SU-DHL-6 (cell line): ENCODE measurements at regions not wholly inside any gene's neighbourhood (a gene's known extent, or its start where the extent isn't known, plus 50 kb on each side); places are given as distances from the start of the nearest gene placed in this dataset.

Experiments
- H2AFZ ChIP-seq: fragments of 200-600 bp; sonication (generic); 2 replicates; pipeline ENCODE4 v1.6.1; 2014; ENCODE audit warnings: low read depth, mild to moderate bottlenecking, moderate library complexity, mixed read lengths, antibody characterized with exemption, low read length; ENCODE audit not compliant: severe bottlenecking
- H3F3A ChIP-seq: fragments of 200-600 bp; shearing (Covaris generic); 2 replicates; pipeline ENCODE4 v1.6.0; 2016; ENCODE audit warnings: antibody characterized with exemption, mild to moderate bottlenecking; ENCODE audit not compliant: insufficient read depth
- H3K27ac ChIP-seq: fragments of 200-600 bp; sonication (generic); 2 replicates; pipeline ENCODE4 v1.5.1; 2016; ENCODE audit warnings: low read depth, mild to moderate bottlenecking, low read length, moderate library complexity, mixed read lengths
- H3K27me3 ChIP-seq: fragments of 200-600 bp; sonication (generic), shearing (Covaris generic); 2 replicates; pipeline ENCODE4 v1.6.0; 2014; ENCODE audit warnings: mild to moderate bottlenecking, low read length
- H3K36me3 ChIP-seq: fragments of 200-600 bp; sonication (generic); 2 replicates; pipeline ENCODE4 v1.6.1; 2014; ENCODE audit warnings: mild to moderate bottlenecking, low read length, mixed read lengths
- H3K4me2 ChIP-seq: fragments of 300-600, 200-600 bp; shearing (Covaris generic), sonication (generic); 2 replicates; pipeline ENCODE4 v1.6.0; 2014; ENCODE audit warnings: low read length, low read depth, mild to moderate bottlenecking; ENCODE audit not compliant: poor library complexity, severe bottlenecking
- H3K4me3 ChIP-seq: fragments of 200-600 bp; sonication (generic); 2 replicates; pipeline ENCODE4 v1.5.1; 2014; ENCODE audit warnings: antibody characterized with exemption, low read length, mild to moderate bottlenecking, mixed read lengths; ENCODE audit not compliant: insufficient read depth, poor library complexity, severe bottlenecking
- H3K79me2 ChIP-seq: fragments of 200-600 bp; sonication (generic); 2 replicates; pipeline ENCODE4 v1.6.1; 2014; ENCODE audit warnings: mild to moderate bottlenecking, low read length, moderate library complexity; ENCODE audit not compliant: insufficient read depth
- H3K9ac ChIP-seq: fragments of 200-600 bp; sonication (generic); 2 replicates; pipeline ENCODE4 v1.7.0; 2014; ENCODE audit warnings: mild to moderate bottlenecking, low read length
- H3K9me2 ChIP-seq: fragments of 200-600 bp; sonication (generic); replicated peaks from 2 replicates; pipeline ENCODE4 v1.6.1; 2014; ENCODE audit warnings: low read length; ENCODE audit not compliant: insufficient read depth
- H3K9me3 ChIP-seq: fragments of 200-600 bp; sonication (generic); 2 replicates; pipeline ENCODE4 v1.6.1; 2014; ENCODE audit warnings: low read length, mixed read lengths; ENCODE audit not compliant: insufficient read depth
- H4K20me1 ChIP-seq: fragments of 200-600 bp; sonication (generic); 2 replicates; pipeline ENCODE4 v1.6.1; 2014; ENCODE audit warnings: low read depth, mild to moderate bottlenecking, antibody characterized with exemption, low read length, moderate library complexity, mixed read lengths
- EZH2phosphoT487 ChIP-seq: fragments of 200-600 bp; sonication (generic), shearing (Covaris generic); conservative IDR thresholded peaks from 2 replicates; pipeline ENCODE4 v1.6.1; 2018; ENCODE audit warnings: mild to moderate bottlenecking, antibody characterized with exemption, low read length, moderate library complexity, mixed read lengths
- TF ChIP-seq, protein P1 (sequence below): fragments of 200-600 bp; sonication (generic); IDR thresholded peaks from one replicate; pipeline ENCODE4 v1.5.1; 2017; ENCODE audit warnings: antibody characterized with exemption, mild to moderate bottlenecking, low read length, moderate library complexity; ENCODE audit not compliant: insufficient read depth, poor library complexity, severe bottlenecking

DNA sequence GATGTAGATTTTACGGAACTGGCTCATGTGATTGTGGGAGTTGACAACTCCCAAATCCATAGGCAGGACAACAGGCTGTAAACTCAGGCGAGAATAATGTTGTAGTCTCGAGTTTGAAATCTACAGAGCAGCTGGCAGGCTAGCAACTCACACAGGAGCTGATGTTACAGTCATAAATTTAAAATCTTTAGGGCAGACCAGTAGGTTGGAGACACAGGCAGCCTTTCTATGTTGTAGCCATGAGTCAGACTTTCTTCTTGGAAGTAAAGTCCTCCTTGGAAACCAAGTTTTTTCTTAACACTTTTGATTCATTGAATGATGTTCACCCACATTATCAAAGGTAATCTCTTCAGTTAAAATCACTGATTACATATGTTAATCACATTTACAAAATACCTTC is 89.1 kb upstream of the ALCAM start:
- H3K36me3 ChIP-seq: no peaks in the 10 kb centered on the region
- no peak overlapping the region for H2AFZ ChIP-seq
- H3K9me2 ChIP-seq: no peaks in the 10 kb centered on the region
- H3K4me3 ChIP-seq: no peak overlapping the region
- H3K9ac ChIP-seq: no peak overlapping the region
- no peaks in the 10 kb centered on the region for H3K27me3 ChIP-seq
- H3K79me2 ChIP-seq: no peaks in the 10 kb centered on the region
- H3K4me2 ChIP-seq: no peak overlapping the region
- no peak for TF ChIP-seq EZH2phosphoT487
- TF ChIP-seq, protein P1, sequence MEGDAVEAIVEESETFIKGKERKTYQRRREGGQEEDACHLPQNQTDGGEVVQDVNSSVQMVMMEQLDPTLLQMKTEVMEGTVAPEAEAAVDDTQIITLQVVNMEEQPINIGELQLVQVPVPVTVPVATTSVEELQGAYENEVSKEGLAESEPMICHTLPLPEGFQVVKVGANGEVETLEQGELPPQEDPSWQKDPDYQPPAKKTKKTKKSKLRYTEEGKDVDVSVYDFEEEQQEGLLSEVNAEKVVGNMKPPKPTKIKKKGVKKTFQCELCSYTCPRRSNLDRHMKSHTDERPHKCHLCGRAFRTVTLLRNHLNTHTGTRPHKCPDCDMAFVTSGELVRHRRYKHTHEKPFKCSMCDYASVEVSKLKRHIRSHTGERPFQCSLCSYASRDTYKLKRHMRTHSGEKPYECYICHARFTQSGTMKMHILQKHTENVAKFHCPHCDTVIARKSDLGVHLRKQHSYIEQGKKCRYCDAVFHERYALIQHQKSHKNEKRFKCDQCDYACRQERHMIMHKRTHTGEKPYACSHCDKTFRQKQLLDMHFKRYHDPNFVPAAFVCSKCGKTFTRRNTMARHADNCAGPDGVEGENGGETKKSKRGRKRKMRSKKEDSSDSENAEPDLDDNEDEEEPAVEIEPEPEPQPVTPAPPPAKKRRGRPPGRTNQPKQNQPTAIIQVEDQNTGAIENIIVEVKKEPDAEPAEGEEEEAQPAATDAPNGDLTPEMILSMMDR: no peak
- no peaks in the 10 kb centered on the region for H4K20me1 ChIP-seq
- H3F3A ChIP-seq: no peaks in the 10 kb centered on the region
- no peaks in the 10 kb centered on the region for H3K9me3 ChIP-seq
- no peak overlapping the region for H3K27ac ChIP-seq

DNA sequence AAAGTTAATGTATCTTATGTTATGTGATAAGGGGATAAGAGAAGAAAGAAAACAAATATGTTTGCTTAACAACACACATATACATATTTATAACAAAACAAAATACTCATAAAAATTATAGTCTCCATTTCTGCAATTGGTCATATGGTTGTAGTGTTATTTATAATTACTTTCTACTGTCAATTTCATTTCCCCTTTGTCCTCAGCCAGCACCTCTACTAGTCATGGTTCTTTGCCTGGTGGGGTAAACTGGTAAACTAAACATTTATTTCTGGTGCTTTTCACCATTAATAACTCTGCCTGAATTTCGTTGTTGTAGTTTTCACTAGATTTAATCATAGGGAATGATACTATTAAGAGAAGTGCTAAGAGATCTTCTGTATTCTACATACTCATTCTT is 88.0 kb upstream of the ALCAM start:
- Histone ChIP-seq H3K4me2 (no peak overlapping the region), H4K20me1 (no peaks in the 10 kb centered on the region), H2AFZ (no peak overlapping the region), H3K36me3 (no peaks in the 10 kb centered on the region), H3F3A (no peaks in the 10 kb centered on the region), H3K79me2 (no peaks in the 10 kb centered on the region), H3K9me3 (no peaks in the 10 kb centered on the region), H3K27ac (no peak overlapping the region), H3K27me3 (no peaks in the 10 kb centered on the region), H3K9me2 (no peaks in the 10 kb centered on the region), H3K4me3 (no peak overlapping the region), H3K9ac (no peak overlapping the region)
- TF ChIP-seq, protein P1: no peak
- no peak for TF ChIP-seq EZH2phosphoT487

GRCh38 chr3:105281989-105282388 is 84.7 kb upstream of the ALCAM start:
- H3K9me3 ChIP-seq: no peaks in the 10 kb centered on the region
- H3K9ac ChIP-seq: no peak overlapping the region
- no peak overlapping the region for H2AFZ ChIP-seq
- H3K27ac ChIP-seq: no peak overlapping the region
- H3K4me2 ChIP-seq: no peak overlapping the region
- no peaks in the 10 kb centered on the region for H3F3A ChIP-seq
- TF ChIP-seq, protein P1: no peak
- TF ChIP-seq EZH2phosphoT487: no peak
- H3K4me3 ChIP-seq: no peak overlapping the region
- no peaks in the 10 kb centered on the region for H3K79me2 ChIP-seq
- H4K20me1 ChIP-seq: no peaks in the 10 kb centered on the region
- H3K9me2 ChIP-seq: no peaks in the 10 kb centered on the region
- H3K36me3 ChIP-seq: no peaks in the 10 kb centered on the region
- H3K27me3 ChIP-seq: no peaks in the 10 kb centered on the region

- Histone ChIP-seq H3K9me3 (no peaks in the 10 kb centered on the region), H3K36me3 (no peaks in the 10 kb centered on the region), H3K79me2 (no peaks in the 10 kb centered on the region), H3K27me3 (no peaks in the 10 kb centered on the region), H3K9me2 (no peaks in the 10 kb centered on the region), H4K20me1 (no peaks in the 10 kb centered on the region), H3F3A (no peaks in the 10 kb centered on the region), H3K4me2 (no peak overlapping the region), H3K9ac (no peak overlapping the region), H2AFZ (no peak overlapping the region), H3K27ac (no peak overlapping the region), H3K4me3 (no peak overlapping the region)
- TF ChIP-seq, protein P1: no peak
- no peak for TF ChIP-seq EZH2phosphoT487
These were observed 81.8 kb upstream of the ALCAM start for GRCh38 chr3:105284876-105285275.
